HG02970 (cell line): ENCODE measurements at regions not wholly inside any gene's neighbourhood (a gene's known extent, or its start where the extent isn't known, plus 50 kb on each side); places are given as distances from the start of the nearest gene placed in this dataset.

ENCODE experiments used
- ATAC-seq: cut with Tn5 transposase; IDR thresholded peaks from one replicate; pipeline ENCODE4 v1.9.1; 2021; ENCODE audit warnings: mild to moderate bottlenecking, moderate library complexity, moderate number of reproducible peaks; ENCODE audit not compliant: unreplicated experiment, low FRiP score

DNA sequence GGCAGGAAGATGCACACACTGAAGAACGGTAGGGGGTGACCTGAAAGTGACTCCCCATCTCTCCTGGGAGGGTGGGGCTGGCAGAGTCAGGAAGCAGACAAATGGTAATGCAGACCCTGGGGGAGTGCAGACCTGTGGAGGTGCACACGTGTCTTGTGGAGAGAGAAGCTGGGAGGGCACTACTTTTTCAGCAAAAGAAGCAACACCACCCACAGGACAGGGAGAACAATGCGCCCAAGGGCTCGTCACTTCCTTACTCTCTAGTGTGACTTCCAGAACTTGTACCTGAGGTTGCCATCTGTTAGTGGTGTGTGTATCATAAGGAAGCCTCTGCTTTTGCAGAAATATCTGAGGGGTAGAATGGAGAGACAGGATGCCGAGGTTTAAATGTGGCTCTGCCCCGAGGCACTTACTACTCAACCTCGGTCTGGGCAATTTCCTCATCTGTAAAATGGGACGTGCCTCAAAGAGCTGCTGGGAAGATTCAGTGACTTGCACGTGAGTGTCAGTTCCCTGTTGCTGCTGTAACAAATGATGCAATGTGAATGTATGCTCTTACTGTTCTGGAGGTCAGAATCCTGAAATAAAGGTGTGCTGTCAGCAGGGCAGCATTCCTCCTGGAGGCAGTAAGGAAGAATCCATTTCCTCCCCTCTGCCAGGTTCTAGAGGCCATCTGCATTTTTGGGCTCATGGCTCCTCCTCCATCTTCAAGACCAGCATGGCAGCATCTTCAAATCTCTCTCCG lies 323.4 kb downstream of the SHANK2 start:
- ATAC-seq, result no peak

DNA sequence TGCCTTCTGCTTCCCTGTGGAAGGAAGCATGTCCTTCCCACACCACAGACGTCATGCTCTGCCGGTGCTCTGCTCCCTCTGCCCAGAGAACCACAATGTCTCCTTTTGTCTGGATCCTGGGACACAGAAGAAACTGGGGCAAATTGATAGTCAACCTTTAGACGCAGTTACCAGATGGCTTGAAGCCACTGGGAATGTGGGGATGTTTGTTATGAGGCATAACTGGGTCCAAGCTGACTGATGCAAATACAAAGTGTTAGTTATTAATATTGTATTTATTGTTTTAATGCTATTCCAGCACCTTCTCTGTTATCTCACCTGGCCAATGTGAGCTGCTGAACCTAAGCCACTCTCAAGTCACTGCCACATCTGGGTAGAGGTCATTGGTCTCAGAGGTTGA lies 322.2 kb downstream of the SHANK2 start:
- ATAC-seq, result no peak

GRCh38 chr11:70931430-70931829 lies 320.9 kb downstream of the SHANK2 start:
- ATAC-seq, result no peak

DNA sequence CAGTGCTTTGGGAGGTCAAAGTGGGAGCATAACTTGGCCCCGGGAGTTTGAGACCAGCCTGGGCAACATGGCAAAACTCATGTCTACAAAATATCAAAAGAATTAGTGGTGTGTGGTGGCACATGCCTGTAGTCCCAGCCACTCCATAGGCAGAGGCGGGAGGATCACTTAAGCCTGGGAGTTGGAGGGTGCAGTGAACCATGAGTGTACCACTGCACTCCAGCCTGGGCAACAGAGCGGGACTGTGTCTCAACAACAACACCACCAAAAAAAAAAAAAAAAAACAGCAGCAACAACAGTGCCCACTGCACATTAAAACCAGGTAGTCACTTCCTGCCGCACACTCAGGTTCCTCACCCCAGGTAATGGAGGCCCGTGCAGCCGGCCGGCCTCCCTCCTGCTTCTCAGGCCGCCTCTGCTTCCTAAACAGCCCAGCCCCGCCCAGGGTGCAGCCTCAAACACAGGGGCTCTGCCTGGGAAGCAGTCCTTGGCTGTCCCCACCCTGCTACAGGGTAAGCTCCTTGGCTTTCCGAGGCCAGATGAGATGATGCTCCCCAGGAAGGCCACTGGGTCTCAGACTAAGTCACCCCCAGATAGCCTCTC lies 318.3 kb downstream of the SHANK2 start:
- ATAC-seq, result no peak

DNA sequence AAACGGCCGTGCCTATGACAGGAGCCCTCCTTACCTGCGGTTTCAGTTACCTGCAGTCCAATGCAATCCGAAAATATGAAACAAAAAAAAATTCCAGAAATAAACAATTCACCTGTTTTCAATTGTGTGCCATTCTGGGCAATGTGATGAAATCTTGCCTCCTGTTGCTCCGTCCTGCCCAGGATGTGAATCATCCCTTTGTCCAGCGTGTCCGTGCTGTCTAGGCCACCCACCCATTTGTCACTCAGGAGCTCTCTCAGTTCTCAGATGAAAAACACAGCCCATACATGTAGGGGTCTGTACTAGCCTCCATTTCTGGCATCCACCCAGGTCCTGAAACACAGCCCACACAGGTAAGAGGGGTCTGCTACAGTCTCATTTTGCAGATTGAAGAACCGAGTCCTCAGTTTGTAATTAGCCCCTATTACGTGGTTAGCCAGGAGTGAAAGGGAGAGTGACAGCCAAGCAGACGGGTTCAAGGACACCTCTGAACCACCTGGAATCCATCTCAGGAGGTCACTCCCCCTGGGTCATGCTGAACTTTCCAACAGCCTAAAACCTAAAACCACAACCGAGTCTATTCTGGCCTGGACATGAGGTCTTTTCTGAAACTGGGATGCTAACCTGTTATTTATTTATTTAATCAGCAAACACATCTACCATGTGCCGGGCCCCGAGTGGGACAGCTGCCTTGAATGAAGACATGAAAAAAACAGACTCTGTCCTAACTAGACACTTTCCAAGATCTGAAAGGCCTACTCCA lies 317.2 kb downstream of the SHANK2 start:
- no peak for ATAC-seq

- no peak for ATAC-seq
These were observed 309.8 kb downstream of the SHANK2 start for GRCh38 chr11:70942593-70942992.

GRCh38 chr11:70944141-70944540 lies 308.2 kb downstream of the SHANK2 start:
- no peak for ATAC-seq

DNA sequence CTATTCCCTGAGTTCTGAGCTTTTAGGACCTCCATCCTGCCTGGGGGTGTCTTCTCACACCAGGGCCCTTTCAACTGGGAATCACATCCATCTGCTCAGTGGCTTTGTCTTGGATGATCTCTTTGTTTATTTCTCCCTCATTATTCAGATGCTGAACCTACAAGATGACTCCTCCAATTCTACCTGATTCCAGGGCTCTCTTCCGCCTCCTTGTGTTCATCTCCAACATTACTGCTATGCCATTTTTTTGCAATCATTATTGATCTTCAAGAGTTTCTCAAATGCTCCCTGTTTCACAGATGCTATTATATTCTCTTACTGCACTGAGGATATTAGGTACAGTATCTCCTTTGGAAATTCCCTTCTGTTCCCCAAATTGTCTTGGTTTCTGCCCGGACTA lies 307.7 kb downstream of the SHANK2 start:
- no peak for ATAC-seq

DNA sequence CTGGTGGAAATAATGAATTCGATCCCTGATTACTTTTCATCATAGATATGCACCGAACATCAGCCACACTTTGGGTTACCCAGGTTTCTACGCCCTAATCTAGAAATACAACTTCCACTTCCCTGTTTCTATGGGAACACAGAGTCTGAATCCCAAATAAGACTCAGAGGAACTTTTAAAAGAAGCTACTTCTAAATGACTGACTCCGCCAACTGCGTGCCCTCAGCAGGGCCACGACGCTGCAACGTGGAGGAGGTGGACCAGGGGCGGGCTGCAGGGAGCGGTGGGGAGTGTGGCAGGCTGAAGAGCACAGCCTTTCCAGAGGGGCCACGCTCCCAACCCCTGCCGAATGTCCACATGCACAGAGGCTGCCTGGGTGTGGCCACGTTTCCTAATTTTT lies 304.0 kb downstream of the SHANK2 start:
- no peak for ATAC-seq

DNA sequence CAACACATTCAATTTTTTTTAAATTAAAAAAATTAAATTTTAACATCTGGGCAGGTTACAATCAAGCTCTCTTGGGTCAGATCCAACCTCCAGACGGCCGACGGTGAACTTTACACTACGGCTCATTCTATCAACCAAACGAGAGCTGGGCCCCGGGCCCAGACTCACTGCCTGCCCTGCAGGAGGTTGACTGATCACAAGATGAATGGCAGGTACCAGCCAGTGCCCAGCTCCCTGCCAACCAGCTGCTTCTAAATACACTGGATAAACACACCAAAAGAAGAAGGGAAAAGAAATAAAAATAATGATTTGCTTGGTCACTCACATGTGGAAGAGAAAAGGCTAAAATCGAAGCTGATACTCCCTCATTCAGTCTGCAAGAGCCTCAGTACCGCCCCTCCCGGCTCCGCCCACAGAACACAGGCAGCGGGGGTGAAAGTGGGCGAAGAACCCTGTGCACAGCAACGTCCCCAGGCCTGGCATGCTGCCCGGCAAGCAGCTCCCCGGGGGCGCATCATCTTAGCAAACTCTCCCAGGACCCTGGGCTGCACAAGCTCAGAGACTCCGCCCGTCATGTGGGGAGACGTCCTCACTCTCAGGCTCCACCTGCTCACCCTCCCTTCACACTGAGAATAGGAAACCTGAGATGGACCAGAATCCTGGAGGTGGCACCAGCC lies 303.4 kb downstream of the SHANK2 start:
- no peak for ATAC-seq

- ATAC-seq, result no peak
These were observed 301.1 kb downstream of the SHANK2 start for GRCh38 chr11:70951139-70951804.

- no peak for ATAC-seq
These were observed 300.2 kb downstream of the SHANK2 start for GRCh38 chr11:70952191-70952590.

DNA sequence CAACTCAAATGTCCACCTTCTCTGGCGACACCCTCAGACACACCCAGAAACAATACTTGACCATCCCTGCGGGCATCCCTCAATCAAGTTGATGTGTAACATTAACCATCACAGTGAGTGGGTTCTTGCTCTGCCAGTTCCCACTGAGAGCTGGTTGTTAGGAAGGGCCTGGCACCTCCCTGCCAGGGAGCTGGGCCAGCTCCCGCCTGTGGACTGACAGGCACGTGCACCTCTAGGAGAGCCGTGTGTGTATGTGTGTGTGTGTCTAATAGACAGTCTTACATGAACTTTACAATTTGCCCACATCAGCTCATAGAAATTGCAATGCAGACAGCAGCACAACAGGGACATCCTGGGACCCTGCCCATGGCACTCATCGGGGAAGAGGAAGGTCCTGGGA lies 298.7 kb downstream of the SHANK2 start:
- ATAC-seq, result no peak

DNA sequence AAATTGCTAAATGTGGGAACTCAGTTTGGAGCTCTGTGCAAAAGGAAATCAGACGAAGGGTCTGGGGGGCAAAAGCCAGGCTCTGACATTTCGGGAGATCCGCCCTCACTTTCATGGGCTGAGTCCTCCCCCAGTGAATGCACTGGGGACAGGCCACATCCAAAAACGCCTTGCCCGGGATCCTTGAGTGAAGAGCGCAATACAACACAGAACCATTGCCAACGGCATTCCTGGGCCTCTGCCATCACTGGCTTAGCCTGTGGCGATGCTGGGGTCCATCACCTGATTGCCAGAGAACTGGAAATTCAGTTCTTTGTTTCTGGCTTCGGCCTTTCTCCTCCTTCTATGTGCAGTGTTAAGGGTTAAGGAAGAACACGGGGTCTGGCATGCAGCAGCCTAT lies 297.9 kb downstream of the SHANK2 start:
- no peak for ATAC-seq
